Keratinocyte (primary cell): ENCODE measurements at regions not wholly inside any gene's neighbourhood (a gene's known extent, or its start where the extent isn't known, plus 50 kb on each side); places are given as distances from the start of the nearest gene placed in this dataset.

Experiments
- CTCF ChIP-seq, 3 experiments: IDR thresholded peaks in 1 of 3; conservative IDR thresholded peaks in 1 of 3; optimal IDR thresholded peaks in 1 of 3; 2 replicates in 2 of 3; 3 replicates in 1 of 3; pipeline versions ENCODE3 to v1.5.1; 2011; ENCODE audit warnings: low read length in 3 of 3, mild to moderate bottlenecking in 3 of 3, moderate library complexity in 2 of 3, control low read depth in 1 of 3, inconsistent platforms in 1 of 3; ENCODE audit not compliant: insufficient read depth in 2 of 3; ENCODE audit errors: extremely low read depth in 1 of 3
- EZH2 ChIP-seq: IDR thresholded peaks from one replicate; pipeline ENCODE4 v1.6.1; 2012; ENCODE audit warnings: inconsistent platforms, mild to moderate bottlenecking, low read length, moderate library complexity

- TF ChIP-seq CTCF (optimal IDR thresholded peaks at IDR 0.05 in 1 of 3, IDR thresholded peaks at IDR 0.05 in 1 of 3, conservative IDR thresholded peaks at IDR 0.05 in 1 of 3; ENCODE audit: extremely low read depth in 1 of 3, insufficient read depth in 2 of 3, low read length in 3 of 3) (no peak), EZH2 (no peak)
These were observed 1064.3 kb downstream of the DIAPH3 start for GRCh38 chr13:59099182-59099974.
